Right lobe of liver (tissue), 4 donors: ENCODE measurements at regions not wholly inside any gene's neighbourhood (a gene's known extent, or its start where the extent isn't known, plus 50 kb on each side); places are given as distances from the start of the nearest gene placed in this dataset.

Source experiments
- CTCF ChIP-seq, 4 donors: fragments of 200-600 bp in 3 of 4; fragments of 450-650 bp in 1 of 4; IDR thresholded peaks; one replicate each; pipeline versions ENCODE4 v1.5.1 to v1.8.0; 2016 to 2022; ENCODE audit warnings: antibody characterized with exemption in 4 of 4, mild to moderate bottlenecking in 2 of 4
- POLR2A ChIP-seq: fragments of 450-650 bp; IDR thresholded peaks from one replicate; pipeline ENCODE4 v1.6.1; 2017; ENCODE audit warnings: antibody characterized with exemption, mild to moderate bottlenecking
- donor health status: DM: no; HTN: no; CAD: no.
- donor health status: DM: no; HTN: no; CAD: no.
- donor health status: DM: no; HTN: yes; CAD: no.

GRCh38 chr7:118436663-118437062 lies 212.2 kb downstream of the ANKRD7 start:
- TF ChIP-seq POLR2A = no peak
- no peak for TF ChIP-seq CTCF (IDR thresholded peaks at IDR 0.05)
